NCI-H2196 treated with DMSO at 0.1 percent for 48 hours (cell line): ENCODE measurements at regions not wholly inside any gene's neighbourhood (a gene's known extent, or its start where the extent isn't known, plus 50 kb on each side); places are given as distances from the start of the nearest gene placed in this dataset.

Experiments used
- DNase-seq: peaks from one replicate; lab custom pipeline; 2025; ENCODE audit not compliant: unreplicated experiment; lab: John Stamatoyannopoulos, UW

GRCh38 chr12:98180603-98181002 is 334.8 kb upstream of the TMPO start:
- DNase-seq = no peak

GRCh38 chr12:98182821-98183220 is 332.6 kb upstream of the TMPO start:
- DNase-seq = no peak

GRCh38 chr12:98185606-98186005 is 329.8 kb upstream of the TMPO start:
- no peak for DNase-seq

GRCh38 chr12:98188650-98189077 is 326.7 kb upstream of the TMPO start:
- no peak for DNase-seq

- DNase-seq = no peak
Measured at GRCh38 chr12:98194591-98194990, 320.8 kb upstream of the TMPO start.

- DNase-seq = peak; percentile 23
Measured at GRCh38 chr12:98198261-98198982, 317.0 kb upstream of the TMPO start.

GRCh38 chr12:98208816-98209215 is 306.6 kb upstream of the TMPO start:
- no peak for DNase-seq

GRCh38 chr12:98211909-98212695 is 303.3 kb upstream of the TMPO start:
- no peak for DNase-seq

GRCh38 chr12:98213556-98213955 is 301.8 kb upstream of the TMPO start:
- no peak for DNase-seq

GRCh38 chr12:98217257-98217656 is 298.1 kb upstream of the TMPO start:
- no peak for DNase-seq

- no peak for DNase-seq
Measured at GRCh38 chr12:98220636-98221035, 294.8 kb upstream of the TMPO start.

- no peak for DNase-seq
Measured at GRCh38 chr12:98221243-98221808, 294.1 kb upstream of the TMPO start.

GRCh38 chr12:98222135-98222534 is 293.3 kb upstream of the TMPO start:
- no peak for DNase-seq

GRCh38 chr12:98224584-98225221 is 290.7 kb upstream of the TMPO start:
- no peak for DNase-seq

- DNase-seq = no peak
Measured at GRCh38 chr12:98227162-98227561, 288.2 kb upstream of the TMPO start.

- no peak for DNase-seq
Measured at GRCh38 chr12:98228683-98229539, 286.5 kb upstream of the TMPO start.

- no peak for DNase-seq
Measured at GRCh38 chr12:98229540-98229924, 285.9 kb upstream of the TMPO start.

- DNase-seq = no peak
Measured at GRCh38 chr12:98232753-98233390, 282.5 kb upstream of the TMPO start.

GRCh38 chr12:98235301-98235700 is 280.1 kb upstream of the TMPO start:
- no peak for DNase-seq

- no peak for DNase-seq
Measured at GRCh38 chr12:98238515-98239130, 276.8 kb upstream of the TMPO start.
